ENCODE measurements at regions not wholly inside any gene's neighbourhood (a gene's known extent, or its start where the extent isn't known, plus 50 kb on each side); places are given as distances from the start of the nearest gene placed in this dataset.

DNA sequence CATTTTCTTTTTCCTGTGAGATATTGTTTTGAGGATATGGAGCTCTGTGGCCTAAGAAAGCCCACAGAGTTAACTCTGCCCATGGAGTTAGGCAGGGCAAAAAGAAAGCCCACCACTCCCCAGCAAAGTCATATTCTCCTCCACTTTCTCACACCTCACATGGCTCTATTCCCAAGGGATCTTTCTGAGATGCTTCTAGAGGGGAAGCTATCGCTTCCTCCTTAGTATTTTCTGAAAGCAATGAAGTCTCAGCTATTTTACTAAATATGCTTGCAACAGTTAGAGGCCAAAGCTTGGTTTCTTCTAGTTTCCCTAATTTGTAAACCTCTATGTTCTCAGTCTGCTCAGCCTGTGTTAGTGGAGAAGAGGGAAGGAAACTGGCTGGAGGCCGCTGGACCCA, 80.3 kb upstream of the EOMES start:
- TF ChIP-seq, protein P1, sequence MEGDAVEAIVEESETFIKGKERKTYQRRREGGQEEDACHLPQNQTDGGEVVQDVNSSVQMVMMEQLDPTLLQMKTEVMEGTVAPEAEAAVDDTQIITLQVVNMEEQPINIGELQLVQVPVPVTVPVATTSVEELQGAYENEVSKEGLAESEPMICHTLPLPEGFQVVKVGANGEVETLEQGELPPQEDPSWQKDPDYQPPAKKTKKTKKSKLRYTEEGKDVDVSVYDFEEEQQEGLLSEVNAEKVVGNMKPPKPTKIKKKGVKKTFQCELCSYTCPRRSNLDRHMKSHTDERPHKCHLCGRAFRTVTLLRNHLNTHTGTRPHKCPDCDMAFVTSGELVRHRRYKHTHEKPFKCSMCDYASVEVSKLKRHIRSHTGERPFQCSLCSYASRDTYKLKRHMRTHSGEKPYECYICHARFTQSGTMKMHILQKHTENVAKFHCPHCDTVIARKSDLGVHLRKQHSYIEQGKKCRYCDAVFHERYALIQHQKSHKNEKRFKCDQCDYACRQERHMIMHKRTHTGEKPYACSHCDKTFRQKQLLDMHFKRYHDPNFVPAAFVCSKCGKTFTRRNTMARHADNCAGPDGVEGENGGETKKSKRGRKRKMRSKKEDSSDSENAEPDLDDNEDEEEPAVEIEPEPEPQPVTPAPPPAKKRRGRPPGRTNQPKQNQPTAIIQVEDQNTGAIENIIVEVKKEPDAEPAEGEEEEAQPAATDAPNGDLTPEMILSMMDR (IDR thresholded peaks at IDR 0.05; ENCODE audit: poor library complexity, severe bottlenecking): no peak
- TF ChIP-seq REST (IDR thresholded peaks at IDR 0.05; ENCODE audit: borderline replicate concordance) (no peak), EZH2 (IDR thresholded peaks at IDR 0.05; ENCODE audit: borderline replicate concordance, insufficient read depth, low read length, poor library complexity, severe bottlenecking) (no peak), POLR2AphosphoS5 (IDR thresholded peaks at IDR 0.05) (no peak), SMC3 (conservative IDR thresholded peaks at IDR 0.05; ENCODE audit: poor library complexity) (no peak), EP300 (conservative IDR thresholded peaks at IDR 0.05; ENCODE audit: poor library complexity, severe bottlenecking) (no peak), TAF1 (IDR thresholded peaks at IDR 0.05; ENCODE audit: low read depth) (no peak), MXI1 (conservative IDR thresholded peaks at IDR 0.05; ENCODE audit: poor library complexity, severe bottlenecking) (no peak), RAD21 (conservative IDR thresholded peaks at IDR 0.05) (no peak)
